Sciatic nerve (tissue), 2 donors: ENCODE measurements at regions not wholly inside any gene's neighbourhood (a gene's known extent, or its start where the extent isn't known, plus 50 kb on each side); places are given as distances from the start of the nearest gene placed in this dataset.
"Not testable (repeated sequence)": the region's sequence is repeated elsewhere in the genome, so short reads cannot be mapped to it uniquely, and the experiment has no call there.

Experiments
- ATAC-seq: fragments of 200-7000 bp; cut with Tn5 transposase; one replicate; pipeline ENCODE4 v1.9.1; 2020; ENCODE audit warnings: mild to moderate bottlenecking, moderate library complexity
- DNase-seq: peaks from one replicate; pipeline ENCODE4 v3.0.0-alpha.2; 2020; ENCODE audit warnings: low spot score
- intact Hi-C: fragments of 100-400 bp; cut with DNase I; formaldehyde crosslinking; loops from one replicate; pipeline ENCODE4 v1.14.2; 2022
- donor health status: DM: no; HTN: no; CAD: no.
- donor health status: DM: no; HTN: no; CAD: no.

DNA sequence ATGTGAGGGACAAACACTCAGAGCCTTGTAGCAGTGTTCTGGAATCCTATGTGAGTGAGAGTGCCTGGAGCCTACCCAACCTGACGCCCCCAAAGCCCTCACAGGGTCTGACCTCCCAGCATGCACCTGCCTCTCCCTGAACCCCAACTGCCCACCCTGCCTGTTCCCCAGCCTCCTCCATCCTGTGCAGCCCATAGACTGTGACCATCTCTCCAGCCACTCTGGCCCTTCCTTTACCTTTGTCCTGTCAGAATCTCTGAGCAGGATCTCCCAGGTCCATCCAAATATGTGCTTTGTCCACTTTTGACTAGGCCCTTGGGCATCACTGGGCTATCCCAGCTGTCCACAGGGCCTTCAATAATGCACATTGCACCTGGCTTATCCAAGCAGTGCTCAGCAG lies 1159.8 kb upstream of the TPTE start:
- DNase-seq, ATAC-seq, intact Hi-C loops: not testable (repeated sequence)

- intact Hi-C loops, ATAC-seq: not testable (repeated sequence)
- peak; percentile 53 for DNase-seq
These were observed 1159.1 kb upstream of the TPTE start for GRCh38 chr21:9362309-9362708.

- DNase-seq, ATAC-seq, intact Hi-C loops: not testable (repeated sequence)
These were observed 1155.6 kb upstream of the TPTE start for GRCh38 chr21:9365815-9366214.

GRCh38 chr21:9366578-9366977 lies 1154.8 kb upstream of the TPTE start:
- ATAC-seq, intact Hi-C loops, DNase-seq: not testable (repeated sequence)
